OCI-LY3 (cell line): ENCODE measurements at regions not wholly inside any gene's neighbourhood (a gene's known extent, or its start where the extent isn't known, plus 50 kb on each side); places are given as distances from the start of the nearest gene placed in this dataset.

Experiments
- H2AFZ ChIP-seq: fragments of 200-600, 300-600 bp; shearing (Covaris generic); 2 replicates; pipeline ENCODE4 v1.6.0; 2014; ENCODE audit warnings: antibody characterized with exemption, low read depth, low read length
- H3K27ac ChIP-seq: fragments of 200-600, 300-600 bp; sonication (generic); 2 replicates; pipeline ENCODE4 v1.5.1; 2014; ENCODE audit warnings: mild to moderate bottlenecking, low read length, moderate library complexity, mixed read lengths
- H3K27me3 ChIP-seq: fragments of 200-600, 300-600 bp; sonication (generic); 2 replicates; pipeline ENCODE4 v1.6.1; 2014; ENCODE audit warnings: low read depth, low read length, mixed read lengths
- H3K36me3 ChIP-seq: fragments of 200-600, 300-600 bp; sonication (generic); replicated peaks from 2 replicates; pipeline ENCODE3; 2014; ENCODE audit warnings: low read depth, low read length, mixed read lengths
- H3K4me1 ChIP-seq: fragments of 300-600, 200-600 bp; sonication (generic); 2 replicates; pipeline ENCODE4 v1.6.1; 2014; ENCODE audit warnings: low read length, mixed read lengths
- H3K4me2 ChIP-seq: fragments of 200-600, 300-600 bp; sonication (generic); 2 replicates; pipeline ENCODE4 v1.6.1; 2014; ENCODE audit warnings: low read length, mixed read lengths
- H3K4me3 ChIP-seq: fragments of 300-600, 200-600 bp; sonication (generic); 2 replicates; pipeline ENCODE4 v1.5.1; 2014; ENCODE audit warnings: antibody characterized with exemption, mild to moderate bottlenecking, low read length, moderate library complexity
- H3K79me2 ChIP-seq: fragments of 300-600, 200-600 bp; shearing (Covaris generic); 2 replicates; pipeline ENCODE4 v1.6.1; 2014; ENCODE audit warnings: mild to moderate bottlenecking, low read length, mixed read lengths
- H3K9ac ChIP-seq: fragments of 300-600, 200-600 bp; shearing (Covaris generic); 2 replicates; pipeline ENCODE4 v1.6.0; 2014; ENCODE audit warnings: mild to moderate bottlenecking, low read length, moderate library complexity
- H3K9me3 ChIP-seq: fragments of 200-600, 300-600 bp; shearing (Covaris generic); 2 replicates; pipeline ENCODE4 v1.6.1; 2014; ENCODE audit warnings: low read length, mixed read lengths; ENCODE audit not compliant: insufficient read depth
- H4K20me1 ChIP-seq: fragments of 200-600, 300-600 bp; sonication (generic); 2 replicates; pipeline ENCODE4 v1.6.1; 2016; ENCODE audit warnings: low read length, mixed read lengths; ENCODE audit not compliant: insufficient read depth
- EZH2phosphoT487 ChIP-seq: fragments of 200-600 bp; shearing (Covaris generic); IDR thresholded peaks from 2 replicates; pipeline ENCODE4 v1.6.1; 2018; ENCODE audit warnings: antibody characterized with exemption, mixed run types, low read depth
- TF ChIP-seq, protein P1 (sequence below): fragments of 200-600, 300-600 bp; sonication (generic); IDR thresholded peaks from 2 replicates; pipeline ENCODE4 v1.5.1; 2014; ENCODE audit warnings: antibody characterized with exemption, low read length, low read depth

DNA sequence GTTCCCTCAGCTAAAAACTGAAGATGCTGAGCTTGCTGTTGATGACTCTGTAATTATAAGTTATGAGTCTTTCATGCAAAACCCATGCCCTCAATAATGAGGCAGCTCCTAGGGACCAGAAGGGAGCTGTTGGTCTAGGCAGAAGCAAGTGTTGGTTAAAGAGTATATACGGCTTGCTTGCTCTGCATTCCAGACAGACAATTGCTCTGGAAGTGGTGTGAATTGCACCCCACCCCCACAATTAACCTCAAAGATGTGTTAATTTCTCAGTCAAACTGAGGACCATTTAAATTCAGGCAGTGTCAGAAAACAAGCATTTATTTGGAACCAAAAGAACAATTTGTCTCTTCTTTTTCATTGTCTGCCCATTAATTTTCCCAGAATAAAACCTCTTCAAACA is 163.5 kb upstream of the EOMES start:
- no peaks in the 10 kb centered on the region for H3K9me3 ChIP-seq
- H3K27me3 ChIP-seq: no peaks in the 10 kb centered on the region
- no peak overlapping the region for H3K4me2 ChIP-seq
- H3K36me3 ChIP-seq: no peaks in the 10 kb centered on the region
- peaks cover 10% of the 10 kb centered on the region for H3K4me1 ChIP-seq
- H3K9ac ChIP-seq: no peak overlapping the region
- H3K79me2 ChIP-seq: no peaks in the 10 kb centered on the region
- no peak overlapping the region for H3K4me3 ChIP-seq
- no peak overlapping the region for H3K27ac ChIP-seq
- H2AFZ ChIP-seq: no peak overlapping the region
- H4K20me1 ChIP-seq: no peaks in the 10 kb centered on the region
- TF ChIP-seq EZH2phosphoT487: no peak
- TF ChIP-seq, protein P1, sequence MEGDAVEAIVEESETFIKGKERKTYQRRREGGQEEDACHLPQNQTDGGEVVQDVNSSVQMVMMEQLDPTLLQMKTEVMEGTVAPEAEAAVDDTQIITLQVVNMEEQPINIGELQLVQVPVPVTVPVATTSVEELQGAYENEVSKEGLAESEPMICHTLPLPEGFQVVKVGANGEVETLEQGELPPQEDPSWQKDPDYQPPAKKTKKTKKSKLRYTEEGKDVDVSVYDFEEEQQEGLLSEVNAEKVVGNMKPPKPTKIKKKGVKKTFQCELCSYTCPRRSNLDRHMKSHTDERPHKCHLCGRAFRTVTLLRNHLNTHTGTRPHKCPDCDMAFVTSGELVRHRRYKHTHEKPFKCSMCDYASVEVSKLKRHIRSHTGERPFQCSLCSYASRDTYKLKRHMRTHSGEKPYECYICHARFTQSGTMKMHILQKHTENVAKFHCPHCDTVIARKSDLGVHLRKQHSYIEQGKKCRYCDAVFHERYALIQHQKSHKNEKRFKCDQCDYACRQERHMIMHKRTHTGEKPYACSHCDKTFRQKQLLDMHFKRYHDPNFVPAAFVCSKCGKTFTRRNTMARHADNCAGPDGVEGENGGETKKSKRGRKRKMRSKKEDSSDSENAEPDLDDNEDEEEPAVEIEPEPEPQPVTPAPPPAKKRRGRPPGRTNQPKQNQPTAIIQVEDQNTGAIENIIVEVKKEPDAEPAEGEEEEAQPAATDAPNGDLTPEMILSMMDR: no peak

DNA sequence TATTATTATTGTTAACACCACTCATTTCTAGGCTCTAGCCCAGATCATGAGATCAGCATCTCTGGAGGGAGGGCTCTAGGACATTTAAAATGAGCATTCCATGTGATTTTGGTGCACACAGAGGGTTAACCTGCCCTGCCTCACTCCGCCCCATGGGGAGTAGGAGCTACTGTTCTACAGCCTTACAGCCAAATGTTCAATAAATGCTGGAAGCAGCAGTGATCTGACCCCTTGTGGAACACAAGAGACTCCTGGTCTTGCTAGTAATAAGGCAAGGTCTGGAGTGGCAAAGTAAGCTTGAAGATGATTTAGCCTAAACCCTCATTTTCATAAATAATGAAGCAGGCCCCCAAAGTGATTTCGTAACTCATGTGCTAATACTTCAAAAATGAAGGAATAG is 166.4 kb upstream of the EOMES start:
- Histone ChIP-seq H3K4me2 (no peak overlapping the region), H3K79me2 (no peaks in the 10 kb centered on the region), H3K36me3 (no peaks in the 10 kb centered on the region), H4K20me1 (no peaks in the 10 kb centered on the region), H3K9me3 (0 out of 2 replicates have a peak, but pooled peaks cover 3% of the 10 kb centered on the region), H3K4me1 (no peaks in the 10 kb centered on the region), H3K9ac (no peak overlapping the region), H3K27ac (no peak overlapping the region), H3K4me3 (no peak overlapping the region), H3K27me3 (no peaks in the 10 kb centered on the region), H2AFZ (no peak overlapping the region)
- TF ChIP-seq, protein P1: no peak
- TF ChIP-seq EZH2phosphoT487: no peak

DNA sequence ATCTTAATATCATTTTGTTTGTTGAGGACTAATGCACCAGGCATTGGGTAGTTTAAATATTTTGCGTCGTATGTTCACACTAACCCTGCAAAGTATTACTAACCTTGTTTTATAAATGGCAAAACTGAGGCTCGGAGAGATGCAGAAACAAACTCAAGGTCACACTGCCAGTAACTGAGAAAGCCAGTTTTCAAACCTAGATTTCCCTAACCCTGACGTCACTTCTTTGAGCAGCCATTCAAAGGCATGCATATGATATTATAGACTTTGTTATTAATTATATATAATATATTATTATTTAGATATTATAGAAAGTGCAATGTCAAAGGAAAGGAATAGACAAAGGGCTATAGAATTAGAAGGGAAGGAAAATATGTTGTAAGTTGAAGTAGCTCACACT is 167.6 kb upstream of the EOMES start:
- H3K36me3 ChIP-seq: no peaks in the 10 kb centered on the region
- H3K4me3 ChIP-seq: no peak overlapping the region
- H3K27ac ChIP-seq: no peak overlapping the region
- H3K4me1 ChIP-seq: no peaks in the 10 kb centered on the region
- 0 out of 2 replicates have a peak, but pooled peaks cover 3% of the 10 kb centered on the region for H3K9me3 ChIP-seq
- H3K27me3 ChIP-seq: no peaks in the 10 kb centered on the region
- H3K4me2 ChIP-seq: no peak overlapping the region
- no peaks in the 10 kb centered on the region for H4K20me1 ChIP-seq
- no peaks in the 10 kb centered on the region for H3K79me2 ChIP-seq
- TF ChIP-seq, protein P1: no peak
- no peak for TF ChIP-seq EZH2phosphoT487
- H3K9ac ChIP-seq: no peak overlapping the region
- no peak overlapping the region for H2AFZ ChIP-seq

DNA sequence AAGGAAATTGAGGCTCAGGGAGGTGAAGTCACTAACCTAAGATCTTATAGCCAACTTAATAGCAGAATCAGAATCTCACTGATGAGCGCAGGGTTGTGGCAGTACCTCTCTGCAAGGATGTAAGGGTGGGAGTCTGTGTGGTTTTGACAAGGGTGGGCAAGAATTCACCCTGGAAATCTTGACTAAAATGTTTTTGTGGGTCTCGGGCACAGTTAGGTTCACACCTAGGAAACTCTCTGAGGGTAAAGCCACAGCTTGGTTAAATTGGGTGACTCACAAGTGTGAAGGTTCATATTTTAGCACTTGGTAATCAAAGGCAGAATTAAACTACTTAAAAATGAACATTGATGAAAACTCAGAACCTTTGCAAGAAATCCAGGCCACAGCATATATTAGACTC is 178.2 kb upstream of the EOMES start:
- Histone ChIP-seq H3K9me3 (no peaks in the 10 kb centered on the region), H2AFZ (no peak overlapping the region), H3K4me1 (no peaks in the 10 kb centered on the region), H3K4me2 (no peak overlapping the region), H3K9ac (no peak overlapping the region), H3K27me3 (no peaks in the 10 kb centered on the region), H3K27ac (no peak overlapping the region), H3K79me2 (no peaks in the 10 kb centered on the region), H4K20me1 (no peaks in the 10 kb centered on the region), H3K4me3 (no peak overlapping the region), H3K36me3 (no peaks in the 10 kb centered on the region)
- TF ChIP-seq EZH2phosphoT487: no peak
- TF ChIP-seq, protein P1: no peak
